ENCODE measurements at regions not wholly inside any gene's neighbourhood (a gene's known extent, or its start where the extent isn't known, plus 50 kb on each side); places are given as distances from the start of the nearest gene placed in this dataset.
A peak's percentile ranks its signal among the peaks of the same experiment; 100 is the strongest.
"Not testable (repeated sequence)": the region's sequence is repeated elsewhere in the genome, so short reads cannot be mapped to it uniquely, and the experiment has no call there.

- Histone ChIP-seq H3K27ac (no peak overlapping the region), H3K4me3 (no peak overlapping the region), H3K4me1 (peaks cover 30% of the 10 kb centered on the region), H3K9me3 (peaks cover 34% of the 10 kb centered on the region), H3K27me3 (no peaks in the 10 kb centered on the region), H3K36me3 (no peaks in the 10 kb centered on the region), H3K4me2 (no peak overlapping the region), H4K20me1 (no peaks in the 10 kb centered on the region), H3K9ac (no peak overlapping the region)
- TF ChIP-seq Cebpa-rat (IDR thresholded peaks at IDR 0.05) = no peak
Observed at GRCh38 chr6:158908606-158909005, 89.4 kb upstream of the EZR start.

DNA sequence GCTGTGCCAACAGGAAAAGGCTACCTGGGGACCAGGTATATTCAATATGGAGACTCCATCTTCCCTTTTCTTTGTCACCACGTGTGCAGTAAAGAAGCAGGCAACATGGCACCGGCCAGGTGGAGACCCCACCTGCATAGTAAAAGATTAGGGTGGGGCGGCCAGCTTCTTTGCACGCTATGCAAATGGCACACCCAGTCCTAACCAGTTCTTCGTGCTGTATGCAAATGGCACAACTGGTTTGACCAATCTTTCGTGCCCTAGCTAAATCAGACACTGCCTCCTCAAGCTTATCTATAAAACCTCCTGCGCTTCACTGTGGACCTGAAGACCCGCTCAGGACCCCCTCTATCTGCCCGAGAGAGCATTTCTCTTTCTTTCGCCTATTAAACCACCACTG is 88.8 kb upstream of the EZR start:
- H3K36me3 ChIP-seq = no peaks in the 10 kb centered on the region
- H3K27ac ChIP-seq = no peak overlapping the region
- no peak for TF ChIP-seq Cebpa-rat (IDR thresholded peaks at IDR 0.05)
- no peaks in the 10 kb centered on the region for H4K20me1 ChIP-seq
- H3K9me3 ChIP-seq = peaks cover 36% of the 10 kb centered on the region
- no peaks in the 10 kb centered on the region for H3K27me3 ChIP-seq
- peaks cover 30% of the 10 kb centered on the region for H3K4me1 ChIP-seq
- no peak overlapping the region for H3K9ac ChIP-seq
- H3K4me3 ChIP-seq = no peak overlapping the region
- no peak overlapping the region for H3K4me2 ChIP-seq

- Histone ChIP-seq H3K27me3 (no peaks in the 10 kb centered on the region), H3K27ac (no peak overlapping the region), H3K9ac (no peak overlapping the region), H4K20me1 (no peaks in the 10 kb centered on the region), H3K4me3 (no peak overlapping the region), H3K4me2 (no peak overlapping the region), H3K36me3 (no peaks in the 10 kb centered on the region), H3K4me1 (peaks cover 23% of the 10 kb centered on the region), H3K9me3 (peaks cover 36% of the 10 kb centered on the region)
- no peak for TF ChIP-seq Cebpa-rat (IDR thresholded peaks at IDR 0.05)
Observed at GRCh38 chr6:158906926-158907325, 87.8 kb upstream of the EZR start.

- no peak overlapping the region for H3K4me3 ChIP-seq
- H3K9ac ChIP-seq = no peak overlapping the region
- H3K27me3 ChIP-seq = no peaks in the 10 kb centered on the region
- no peaks in the 10 kb centered on the region for H4K20me1 ChIP-seq
- no peak overlapping the region for H3K27ac ChIP-seq
- H3K9me3 ChIP-seq = peaks cover 36% of the 10 kb centered on the region
- no peak overlapping the region for H3K4me2 ChIP-seq
- no peak for TF ChIP-seq Cebpa-rat (IDR thresholded peaks at IDR 0.05)
- peaks cover 7% of the 10 kb centered on the region for H3K4me1 ChIP-seq
- no peaks in the 10 kb centered on the region for H3K36me3 ChIP-seq
Observed at GRCh38 chr6:158905277-158905676, 86.1 kb upstream of the EZR start.

- no peak overlapping the region for H3K9ac ChIP-seq
- no peaks in the 10 kb centered on the region for H3K36me3 ChIP-seq
- TF ChIP-seq Cebpa-rat (IDR thresholded peaks at IDR 0.05) = no peak
- no peak overlapping the region for H3K4me3 ChIP-seq
- H3K4me2 ChIP-seq = no peak overlapping the region
- H3K9me3 ChIP-seq = peaks cover 36% of the 10 kb centered on the region
- no peak overlapping the region for H3K27ac ChIP-seq
- no peaks in the 10 kb centered on the region for H4K20me1 ChIP-seq
- H3K27me3 ChIP-seq = no peaks in the 10 kb centered on the region
- H3K4me1 ChIP-seq = no peaks in the 10 kb centered on the region
Observed at GRCh38 chr6:158903801-158904200, 84.6 kb upstream of the EZR start.

DNA sequence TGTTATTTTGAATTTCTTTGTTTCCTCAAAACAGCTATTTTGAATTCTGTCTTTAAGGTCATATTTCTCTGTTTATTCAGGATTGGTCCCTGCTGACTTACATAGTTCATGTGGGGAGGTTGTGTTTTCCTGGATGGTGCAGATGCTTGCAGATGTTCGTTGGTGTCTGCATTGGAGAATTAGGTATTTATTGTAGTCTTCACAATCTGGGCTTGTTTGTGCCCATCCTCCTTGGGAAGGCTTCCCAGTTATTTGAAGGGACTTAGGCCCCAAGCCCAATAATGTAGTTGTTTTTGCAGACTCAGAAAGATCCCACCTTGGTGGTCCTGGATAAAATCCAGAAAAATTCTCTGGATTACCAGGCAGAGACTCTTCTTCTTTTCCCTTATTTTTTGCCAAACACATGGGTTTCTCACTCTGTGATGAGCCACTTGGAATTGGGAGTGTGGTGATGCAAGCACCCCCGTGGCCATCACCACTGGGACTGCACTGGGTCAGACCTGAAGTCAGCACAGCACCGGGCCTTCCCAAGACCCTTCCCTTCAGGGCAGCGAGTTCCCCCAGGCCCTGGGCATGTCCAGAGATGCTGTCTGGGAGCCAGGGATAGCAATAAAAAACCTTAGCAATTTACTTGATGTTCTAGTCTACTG is 81.6 kb upstream of the EZR start:
- no peak overlapping the region for H3K27ac ChIP-seq
- H4K20me1 ChIP-seq = no peaks in the 10 kb centered on the region
- no peaks in the 10 kb centered on the region for H3K36me3 ChIP-seq
- no peak overlapping the region for H3K4me3 ChIP-seq
- H3K9me3 ChIP-seq = peaks cover 22% of the 10 kb centered on the region
- no peaks in the 10 kb centered on the region for H3K27me3 ChIP-seq
- no peaks in the 10 kb centered on the region for H3K4me1 ChIP-seq
- no peak overlapping the region for H3K9ac ChIP-seq
- TF ChIP-seq Cebpa-rat (IDR thresholded peaks at IDR 0.05) = no peak
- H3K4me2 ChIP-seq = no peak overlapping the region

DNA sequence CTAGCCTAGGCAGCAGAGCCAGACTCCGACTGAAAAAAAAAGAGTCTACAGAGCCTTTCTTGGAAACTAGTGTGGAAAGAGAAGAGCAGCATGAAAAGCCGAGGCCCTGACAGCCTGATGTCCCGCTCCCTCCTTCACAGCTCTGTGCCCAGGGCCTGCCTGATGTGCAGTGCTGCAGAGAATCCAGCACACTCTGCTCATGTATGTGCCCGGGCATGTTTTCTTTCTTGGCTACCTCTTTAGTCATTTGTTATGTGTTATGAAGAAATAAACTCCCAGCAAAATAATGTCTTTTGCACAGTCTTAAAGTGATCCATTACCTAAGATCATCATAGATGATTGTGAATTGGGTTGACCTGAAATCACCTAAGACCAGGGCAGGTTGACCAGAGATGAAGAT is 78.1 kb upstream of the EZR start:
- H3K36me3 ChIP-seq = no peaks in the 10 kb centered on the region
- H3K27ac ChIP-seq = no peak overlapping the region
- H3K9me3 ChIP-seq = no peaks in the 10 kb centered on the region
- H3K4me2 ChIP-seq = no peak overlapping the region
- H3K4me1 ChIP-seq = no peaks in the 10 kb centered on the region
- H3K4me3 ChIP-seq = no peak overlapping the region
- no peak for TF ChIP-seq Cebpa-rat (IDR thresholded peaks at IDR 0.05)
- no peaks in the 10 kb centered on the region for H3K27me3 ChIP-seq
- no peak overlapping the region for H3K9ac ChIP-seq
- H4K20me1 ChIP-seq = no peaks in the 10 kb centered on the region

- H4K20me1 ChIP-seq = no peaks in the 10 kb centered on the region
- no peaks in the 10 kb centered on the region for H3K9me3 ChIP-seq
- H3K9ac ChIP-seq = no peak overlapping the region
- no peak for TF ChIP-seq Cebpa-rat (IDR thresholded peaks at IDR 0.05)
- no peak overlapping the region for H3K27ac ChIP-seq
- H3K27me3 ChIP-seq = no peaks in the 10 kb centered on the region
- no peaks in the 10 kb centered on the region for H3K36me3 ChIP-seq
- H3K4me3 ChIP-seq = no peak overlapping the region
- no peak overlapping the region for H3K4me2 ChIP-seq
- no peaks in the 10 kb centered on the region for H3K4me1 ChIP-seq
Observed at GRCh38 chr6:158895661-158896060, 76.5 kb upstream of the EZR start.

DNA sequence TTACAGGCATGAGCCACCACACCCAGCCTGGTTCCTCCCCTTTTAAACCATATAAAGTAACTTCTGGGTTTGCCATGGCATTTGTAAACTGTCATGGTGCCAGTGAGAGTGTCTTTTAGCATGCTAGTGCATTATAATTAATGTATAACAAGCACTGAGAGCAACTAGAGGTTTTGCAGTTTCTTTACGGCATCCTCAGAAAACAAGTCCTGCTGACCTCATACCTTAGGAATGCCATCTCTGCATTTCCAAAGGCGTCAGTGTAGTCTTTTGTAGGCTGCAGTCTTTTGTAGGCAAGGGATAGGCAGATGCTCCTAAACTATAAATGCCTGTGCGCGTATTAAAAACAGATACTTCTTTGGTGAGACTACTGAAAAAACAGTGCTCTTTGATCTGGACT is 75.0 kb upstream of the EZR start:
- Histone ChIP-seq H3K27me3 (no peaks in the 10 kb centered on the region), H3K9ac (no peak overlapping the region), H3K4me1 (no peaks in the 10 kb centered on the region), H3K9me3 (no peaks in the 10 kb centered on the region), H4K20me1 (no peaks in the 10 kb centered on the region), H3K36me3 (no peaks in the 10 kb centered on the region), H3K4me3 (no peak overlapping the region), H3K27ac (no peak overlapping the region), H3K4me2 (no peak overlapping the region)
- no peak for TF ChIP-seq Cebpa-rat (IDR thresholded peaks at IDR 0.05)

DNA sequence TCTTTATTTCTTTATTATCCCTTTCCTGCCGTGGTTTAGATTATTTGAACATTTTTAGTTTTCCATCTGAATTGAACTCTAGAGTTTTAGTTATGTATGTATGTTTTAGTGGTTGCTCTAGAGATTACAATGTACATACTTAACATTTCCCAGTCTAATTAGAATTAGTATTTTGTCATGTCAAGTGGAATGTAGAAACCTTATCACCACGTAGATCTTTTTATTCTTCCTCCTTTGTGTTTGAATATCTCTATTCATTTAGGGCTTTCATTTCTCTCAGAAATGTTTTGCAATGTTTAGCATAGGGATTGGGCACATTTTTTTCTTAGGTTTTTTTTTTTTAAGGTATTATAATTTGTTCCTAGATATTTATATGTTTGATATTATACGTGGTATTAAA is 73.1 kb upstream of the EZR start:
- Histone ChIP-seq H3K27ac (no peak overlapping the region), H4K20me1 (no peaks in the 10 kb centered on the region), H3K36me3 (no peaks in the 10 kb centered on the region), H3K4me1 (no peaks in the 10 kb centered on the region), H3K9me3 (no peaks in the 10 kb centered on the region), H3K27me3 (no peaks in the 10 kb centered on the region), H3K9ac (no peak overlapping the region), H3K4me3 (no peak overlapping the region), H3K4me2 (no peak overlapping the region)
- TF ChIP-seq Cebpa-rat (IDR thresholded peaks at IDR 0.05) = no peak

DNA sequence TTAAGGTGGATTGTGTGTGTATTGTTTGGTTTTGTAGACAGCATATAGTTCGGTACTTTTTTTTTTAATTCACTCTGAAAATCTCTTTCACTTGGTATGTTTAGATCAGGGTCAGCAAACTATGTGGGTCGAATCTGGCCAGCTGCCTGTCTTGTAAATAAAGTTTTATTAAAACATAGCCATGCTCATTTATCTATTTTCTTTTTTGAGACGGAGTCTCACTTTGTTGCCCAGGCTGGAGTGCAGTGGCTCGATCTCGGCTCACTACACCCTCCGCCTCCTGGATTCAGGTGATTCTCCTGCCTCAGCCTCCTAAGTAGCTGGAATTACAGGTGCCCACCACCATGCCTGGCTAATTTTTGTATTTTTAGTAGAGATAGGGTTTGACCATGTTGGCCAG is 72.4 kb upstream of the EZR start:
- not testable (repeated sequence) for H3K9ac ChIP-seq, H3K4me1 ChIP-seq, H3K27ac ChIP-seq, H3K4me2 ChIP-seq, H3K36me3 ChIP-seq, H3K9me3 ChIP-seq, H3K4me3 ChIP-seq, H3K27me3 ChIP-seq, H4K20me1 ChIP-seq

GRCh38 chr6:158888171-158888570 is 69.0 kb upstream of the EZR start:
- H3K4me3 ChIP-seq, H3K9ac ChIP-seq, H3K36me3 ChIP-seq, H3K27me3 ChIP-seq, H4K20me1 ChIP-seq, H3K9me3 ChIP-seq, H3K27ac ChIP-seq, H3K4me2 ChIP-seq, H3K4me1 ChIP-seq: not testable (repeated sequence)

DNA sequence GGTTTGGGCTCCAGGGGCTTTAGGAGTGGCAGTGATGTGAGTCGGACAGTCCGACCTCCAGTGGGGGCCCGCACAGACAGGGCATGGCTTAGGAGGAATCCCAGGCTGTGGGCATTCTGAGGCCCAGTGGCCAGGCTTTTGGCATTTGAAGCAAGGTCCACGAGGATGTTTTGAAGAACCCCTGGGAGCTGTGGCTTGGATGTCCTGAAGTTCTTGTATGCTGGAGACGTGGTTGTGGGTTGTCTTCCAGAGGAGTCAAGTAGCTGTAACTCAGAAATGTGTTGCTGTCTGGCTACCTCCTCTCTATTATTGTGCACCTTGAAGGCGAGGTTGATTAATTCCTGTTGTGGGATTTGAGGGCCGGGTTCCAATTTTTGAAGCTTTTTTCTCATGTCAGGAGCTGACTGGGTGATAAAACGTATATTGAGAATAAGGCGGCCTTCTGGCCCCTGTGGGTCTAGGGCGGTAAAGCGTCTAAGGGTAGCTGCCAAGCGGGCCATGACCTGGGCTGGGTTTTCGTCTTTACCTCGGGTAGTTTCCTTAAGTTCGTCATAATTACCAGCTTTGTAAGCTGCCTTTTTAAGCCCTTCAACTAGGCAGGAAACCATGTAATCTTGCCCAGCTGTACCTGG is 67.3 kb upstream of the EZR start:
- peak overlapping the region; percentile 26; the same call in 1 of the 2 replicates for H3K4me2 ChIP-seq
- not testable (repeated sequence) for H4K20me1 ChIP-seq, H3K4me3 ChIP-seq, H3K9ac ChIP-seq, H3K36me3 ChIP-seq, H3K27ac ChIP-seq, H3K4me1 ChIP-seq, H3K27me3 ChIP-seq, H3K9me3 ChIP-seq

GRCh38 chr6:158881884-158882283 is 62.7 kb upstream of the EZR start:
- peaks cover 28% of the 10 kb centered on the region for H3K9me3 ChIP-seq
- not testable (repeated sequence) for H3K4me3 ChIP-seq, H3K36me3 ChIP-seq, H3K4me2 ChIP-seq, H3K27me3 ChIP-seq, H3K9ac ChIP-seq, H3K27ac ChIP-seq, H4K20me1 ChIP-seq
- peaks cover 18% of the 10 kb centered on the region; the same call in 1 of the 2 replicates for H3K4me1 ChIP-seq
